ENCODE measurements at regions not wholly inside any gene's neighbourhood (a gene's known extent, or its start where the extent isn't known, plus 50 kb on each side); places are given as distances from the start of the nearest gene placed in this dataset.

- TF ChIP-seq CTCF (IDR thresholded peaks at IDR 0.05; ENCODE audit: low read depth, low read length, poor library complexity, severe bottlenecking): no peak
- TF ChIP-seq EZH2phosphoT487 (IDR thresholded peaks at IDR 0.05; ENCODE audit: borderline replicate concordance, low read length): no peak
Measured at GRCh38 chr12:16763901-16764300, 157.9 kb upstream of the LMO3 start.
